ENCODE measurements at regions not wholly inside any gene's neighbourhood (a gene's known extent, or its start where the extent isn't known, plus 50 kb on each side); places are given as distances from the start of the nearest gene placed in this dataset.

DNA sequence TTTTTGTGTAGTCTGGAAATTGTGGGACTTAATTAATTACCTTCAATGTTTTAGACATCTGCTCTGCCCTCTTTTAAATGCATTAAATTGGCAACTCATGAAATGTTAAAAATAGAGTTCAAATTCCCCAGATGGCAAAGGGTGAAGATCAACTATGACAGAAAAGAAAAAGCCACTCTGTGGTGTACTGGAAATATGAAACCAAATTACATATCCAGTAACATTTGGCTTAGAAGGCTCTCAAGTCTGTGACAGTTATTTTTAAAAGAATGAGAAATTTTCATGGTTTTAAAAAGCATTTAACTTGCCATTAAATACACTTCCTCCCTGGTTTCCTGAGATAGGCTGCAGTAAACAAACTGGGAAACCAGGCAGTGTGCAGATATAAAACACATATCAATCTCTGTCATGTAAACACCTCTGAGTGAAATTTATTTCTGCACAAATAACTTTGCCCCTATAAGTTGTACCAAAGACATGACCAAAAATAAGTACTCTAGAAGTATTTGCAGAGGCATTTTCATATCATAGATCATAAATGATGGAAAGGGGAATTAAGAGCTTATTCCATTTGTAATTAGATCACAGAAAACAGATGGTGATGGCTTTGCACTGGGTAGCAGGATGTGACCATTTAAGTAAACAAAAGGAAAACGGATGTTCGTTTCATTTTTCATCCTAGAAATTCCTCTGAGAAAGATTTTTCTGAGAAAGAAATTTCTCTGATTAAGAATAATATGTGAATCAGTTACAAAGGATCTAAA is 360.1 kb downstream of the SAMD5 start:
- no TSS peak for BruUV-seq (replicated peaks)
- POLR2A ChIA-PET (ENCODE audit: unreplicated experiment) = no interaction called here
- peak; percentile 24; the same call in 1 of the 2 replicates for ATAC-seq (ENCODE audit: low read depth)
- Histone ChIP-seq H3K4me3 (ENCODE audit: insufficient read depth, low read depth, low read length) (no peak overlapping the region), H2AK5ac (ENCODE audit: low read depth, low read length) (no peak overlapping the region), H3K9me3 (ENCODE audit: control insufficient read depth, insufficient read depth, low read length) (no peaks in the 10 kb centered on the region), H3K27ac (ENCODE audit: insufficient read depth, low read length) (no peak overlapping the region), H2BK120ac (ENCODE audit: low read depth, low read length) (no peak overlapping the region), H2AFZ (replicated peaks; ENCODE audit: low read length, poor library complexity) (no peak overlapping the region), H3K9ac (ENCODE audit: low read depth, low read length) (no peak overlapping the region), H2AK9ac (replicated peaks; ENCODE audit: low read depth, low read length, poor library complexity) (no peak overlapping the region), H4K91ac (ENCODE audit: insufficient read depth, low read depth, low read length) (no peak overlapping the region), H3K36me3 (ENCODE audit: control insufficient read depth, insufficient read depth, low read length) (no peaks in the 10 kb centered on the region), H3K4ac (ENCODE audit: low read depth, low read length) (no peak overlapping the region), H3K9me1 (ENCODE audit: insufficient read depth, low read length) (peaks cover 3% of the 10 kb centered on the region; the same call in 1 of the 2 replicates), H3K18ac (ENCODE audit: low read depth, low read length) (no peak overlapping the region), H3K23ac (ENCODE audit: low read depth, low read length) (no peak overlapping the region), H3K4me1 (ENCODE audit: control insufficient read depth, insufficient read depth, low read length) (peaks cover 2% of the 10 kb centered on the region; the same call in 1 of the 2 replicates), H3K56ac (ENCODE audit: extremely low read depth, insufficient read depth, low read length) (no peak overlapping the region), H2BK5ac (ENCODE audit: low read depth, low read length, poor library complexity, severe bottlenecking) (no peak overlapping the region), H3K79me1 (ENCODE audit: low read depth in 1 of 2, low read length in 2 of 2) (no peaks in the 10 kb centered on the region), H3K4me2 (ENCODE audit: low read depth, low read length) (peak overlapping the region; percentile 38; the same call in 1 of the 2 replicates), H4K5ac (ENCODE audit: low read depth, low read length) (no peak overlapping the region), H4K20me1 (ENCODE audit: insufficient read depth, low read length) (no peaks in the 10 kb centered on the region), H4K8ac (ENCODE audit: low read depth in 2 of 2, low read length in 2 of 2) (no peak overlapping the region), H3K14ac (replicated peaks; ENCODE audit: low read depth, low read length) (no peak overlapping the region), H3K27me3 (ENCODE audit: control insufficient read depth, insufficient read depth, low read length) (no peaks in the 10 kb centered on the region), H2BK20ac (ENCODE audit: low read depth, low read length) (no peak overlapping the region), H2BK15ac (ENCODE audit: low read depth, low read length) (no peak overlapping the region)
- dilution Hi-C loops (cut with HindIII; ENCODE audit: low sequenced_read_pairs, unreplicated experiment) (no loop called here), in situ Hi-C loops (cut with MboI; ENCODE audit: low sequenced_read_pairs) (no loop called here), intact Hi-C loops (cut with micrococcal nuclease) (no loop called here)
- TF ChIP-seq NFE2L2 (IDR thresholded peaks at IDR 0.05; ENCODE audit: low read depth, low read length) = no peak
- no peak for TF ChIP-seq SMC3 (IDR thresholded peaks at IDR 0.05; ENCODE audit: low read depth, low read length)
- TF ChIP-seq BHLHE40 (IDR thresholded peaks at IDR 0.05; ENCODE audit: low read depth, low read length) = no peak
- CTCF ChIA-PET = no interaction called here
- DNase-seq = peak; percentile 3
- no CpG with 5 or more reads among the region's 2 CpGs for WGBS, 2 experiments (ENCODE audit: extremely low coverage in 2 of 2, insufficient read length in 1 of 2)

Measured in IMR-90 (cell line).